Fibroblast of lung (primary cell): ENCODE measurements at regions not wholly inside any gene's neighbourhood (a gene's known extent, or its start where the extent isn't known, plus 50 kb on each side); places are given as distances from the start of the nearest gene placed in this dataset.

Source experiments
- CTCF ChIP-seq, 2 donors: IDR thresholded peaks in 1 of 2; conservative IDR thresholded peaks in 1 of 2; 1 replicate in 1 of 2; 2 replicates in 1 of 2; pipeline ENCODE4 v1.5.1; 2011 to 2012; ENCODE audit warnings: low read length in 2 of 2, control low read depth in 1 of 2, inconsistent platforms in 1 of 2, low read depth in 1 of 2, mild to moderate bottlenecking in 1 of 2
- EZH2 ChIP-seq: IDR thresholded peaks from 2 replicates; pipeline ENCODE4 v1.5.1; 2012; ENCODE audit warnings: low read length, control low read depth, mild to moderate bottlenecking; ENCODE audit errors: missing control alignments

DNA sequence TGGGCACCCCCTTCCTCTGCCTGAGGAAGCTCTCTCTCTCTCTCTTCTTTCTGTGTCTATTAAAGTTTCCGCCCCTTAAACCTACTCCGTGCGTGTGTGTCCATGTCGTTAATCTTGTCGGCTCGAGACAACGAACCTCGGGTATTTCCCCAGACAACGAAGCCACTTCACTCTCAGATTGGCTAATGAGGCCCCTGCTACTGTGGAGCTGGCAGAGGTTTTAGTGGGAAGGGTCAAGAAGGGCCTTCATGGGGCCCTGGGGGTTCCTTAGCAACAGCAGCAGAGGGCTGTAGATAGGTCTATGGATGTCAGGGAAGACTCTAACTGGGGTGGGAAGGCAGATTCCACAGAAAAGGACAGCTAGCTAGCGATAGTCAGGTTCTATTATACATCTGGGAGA lies 239.8 kb upstream of the RAB4A start:
- no peak for TF ChIP-seq CTCF (conservative IDR thresholded peaks at IDR 0.05 in 1 of 2, IDR thresholded peaks at IDR 0.05 in 1 of 2; ENCODE audit: low read depth in 1 of 2, low read length in 2 of 2)
- TF ChIP-seq EZH2 = no peak
